ENCODE measurements at regions not wholly inside any gene's neighbourhood (a gene's known extent, or its start where the extent isn't known, plus 50 kb on each side); places are given as distances from the start of the nearest gene placed in this dataset.

GRCh38 chr13:73966331-73966730 lies 167.9 kb downstream of the KLF12 start:
- DNase-seq (ENCODE audit: low spot score) = peak; percentile 6

- DNase-seq (ENCODE audit: low spot score) = no peak
These were observed 171.9 kb downstream of the KLF12 start for GRCh38 chr13:73962284-73962683.

- DNase-seq (ENCODE audit: low spot score) = no peak
These were observed 173.0 kb downstream of the KLF12 start for GRCh38 chr13:73961181-73961580.

- no peak for DNase-seq (ENCODE audit: low spot score)
These were observed 173.7 kb downstream of the KLF12 start for GRCh38 chr13:73960474-73960873.

- DNase-seq (ENCODE audit: low spot score) = no peak
These were observed 175.4 kb downstream of the KLF12 start for GRCh38 chr13:73958657-73959397.

- no peak for DNase-seq (ENCODE audit: low spot score)
These were observed 176.3 kb downstream of the KLF12 start for GRCh38 chr13:73957889-73958288.

GRCh38 chr13:73956795-73957408 lies 177.3 kb downstream of the KLF12 start:
- no peak for DNase-seq (ENCODE audit: low spot score)

GRCh38 chr13:73955977-73956500 lies 178.2 kb downstream of the KLF12 start:
- DNase-seq (ENCODE audit: low spot score) = no peak

GRCh38 chr13:73954808-73955207 lies 179.4 kb downstream of the KLF12 start:
- no peak for DNase-seq (ENCODE audit: low spot score)

- no peak for DNase-seq (ENCODE audit: low spot score)
These were observed 181.6 kb downstream of the KLF12 start for GRCh38 chr13:73952648-73953047.

- no peak for DNase-seq (ENCODE audit: low spot score)
These were observed 185.2 kb downstream of the KLF12 start for GRCh38 chr13:73948848-73949529.

GRCh38 chr13:73945871-73946270 lies 188.3 kb downstream of the KLF12 start:
- DNase-seq (ENCODE audit: low spot score) = no peak

- no peak for DNase-seq (ENCODE audit: low spot score)
These were observed 188.8 kb downstream of the KLF12 start for GRCh38 chr13:73945382-73945781.

- no peak for DNase-seq (ENCODE audit: low spot score)
These were observed 190.3 kb downstream of the KLF12 start for GRCh38 chr13:73943965-73944233.

- no peak for DNase-seq (ENCODE audit: low spot score)
These were observed 190.9 kb downstream of the KLF12 start for GRCh38 chr13:73943137-73943964.

- DNase-seq (ENCODE audit: low spot score) = no peak
These were observed 192.5 kb downstream of the KLF12 start for GRCh38 chr13:73941752-73942151.

- no peak for DNase-seq (ENCODE audit: low spot score)
These were observed 194.1 kb downstream of the KLF12 start for GRCh38 chr13:73940098-73940497.

- no peak for DNase-seq (ENCODE audit: low spot score)
These were observed 194.6 kb downstream of the KLF12 start for GRCh38 chr13:73939603-73940002.

- DNase-seq (ENCODE audit: low spot score) = no peak
These were observed 195.2 kb downstream of the KLF12 start for GRCh38 chr13:73939071-73939380.

- no peak for DNase-seq (ENCODE audit: low spot score)
These were observed 195.7 kb downstream of the KLF12 start for GRCh38 chr13:73938372-73939070.

- DNase-seq (ENCODE audit: low spot score) = no peak
These were observed 196.8 kb downstream of the KLF12 start for GRCh38 chr13:73937441-73937840.

- DNase-seq (ENCODE audit: low spot score) = no peak
These were observed 198.2 kb downstream of the KLF12 start for GRCh38 chr13:73935991-73936390.

Data from putamen (tissue), 1 donor.